Endothelial cell of umbilical vein (primary cell): ENCODE measurements at regions not wholly inside any gene's neighbourhood (a gene's known extent, or its start where the extent isn't known, plus 50 kb on each side); places are given as distances from the start of the nearest gene placed in this dataset.

Source experiments
- BruUV-seq: library from RNA; stranded (reverse); fragments of 400-500 nt; replicated peaks from 2 replicates; lab custom pipeline; 2021; lab: Mats Ljungman, UMichigan
- CTCF ChIA-PET: fragments of 300-600, 350-600 bp; sonication (Branson Sonifier 250); formaldehyde crosslinking; loops from one replicate; lab custom pipeline; 2021; ENCODE audit warnings: antibody characterized with exemption, inconsistent platforms; lab: Charles Lee
- POLR2A ChIA-PET: fragments of 300-600, 350-600 bp; sonication (Branson Sonifier 250); formaldehyde crosslinking; loops from one replicate; lab custom pipeline; 2021; ENCODE audit warnings: antibody characterized with exemption, inconsistent platforms; lab: Charles Lee
- DNase-seq: peaks from one replicate; pipeline ENCODE4 v3.0.0-alpha.2; 2011; ENCODE audit warnings: low read depth, low spot score
- FAIRE-seq: peaks from 2 replicates; lab custom pipeline; 2011; peaks lifted over from hg19 to GRCh38; lab: Jason Lieb, UNC
- H2AFZ ChIP-seq: 2 replicates; pipeline ENCODE4 v1.6.0; 2012; ENCODE audit warnings: low read depth, low read length, control low read depth, inconsistent platforms
- H3K27ac ChIP-seq: 2 replicates; pipeline ENCODE4 v1.5.1; 2011; ENCODE audit warnings: low read depth, mild to moderate bottlenecking, control low read depth, low read length, moderate library complexity; ENCODE audit not compliant: insufficient read depth
- H3K27me3 ChIP-seq, 2 experiments: 2 replicates each; pipeline versions ENCODE4 v1.6.0 to v1.6.1; 2011; ENCODE audit warnings: low read length in 2 of 2, mixed read lengths in 1 of 2; ENCODE audit not compliant: control insufficient read depth in 2 of 2, insufficient read depth in 2 of 2
- H3K36me3 ChIP-seq, 2 experiments: 2 replicates in 1 of 2; 3 replicates in 1 of 2; pipeline ENCODE4 v1.5.1; 2011; ENCODE audit warnings: low read length in 2 of 2, mild to moderate bottlenecking in 1 of 2, moderate library complexity in 1 of 2; ENCODE audit not compliant: control insufficient read depth in 2 of 2, insufficient read depth in 2 of 2; ENCODE audit errors: extremely low read depth in 1 of 2
- H3K4me1 ChIP-seq: 3 replicates; pipeline ENCODE4 v1.5.1; 2011; ENCODE audit warnings: mild to moderate bottlenecking, low read length; ENCODE audit not compliant: control insufficient read depth, insufficient read depth; ENCODE audit errors: extremely low read depth
- H3K4me2 ChIP-seq: 2 replicates; pipeline ENCODE4 v1.6.1; 2011; ENCODE audit warnings: low read length, control low read depth, mixed read lengths; ENCODE audit not compliant: insufficient read depth
- H3K4me3 ChIP-seq, 3 experiments: fragments of 200-600 bp in 1 of 3; sonication (generic), shearing (Covaris generic) in 1 of 3; replicated peaks in 1 of 3; 2 replicates each; pipeline ENCODE4 v1.5.1; 2011 to 2016; ENCODE audit warnings: control low read depth in 3 of 3, low read length in 3 of 3, mild to moderate bottlenecking in 2 of 3, inconsistent platforms in 1 of 3, low read depth in 1 of 3, moderate library complexity in 1 of 3; ENCODE audit not compliant: insufficient read depth in 1 of 3
- H3K79me2 ChIP-seq: 2 replicates; pipeline ENCODE4 v1.6.0; 2012; ENCODE audit warnings: low read length, inconsistent platforms; ENCODE audit not compliant: control insufficient read depth, insufficient read depth
- H3K9ac ChIP-seq: replicated peaks from 2 replicates; pipeline ENCODE3; 2011; ENCODE audit warnings: low read length, control low read depth; ENCODE audit not compliant: insufficient read depth; ENCODE audit errors: extremely low read depth
- H3K9me1 ChIP-seq: replicated peaks from 3 replicates; pipeline ENCODE4 v1.6.0; 2011; ENCODE audit warnings: mild to moderate bottlenecking, low read length; ENCODE audit not compliant: control insufficient read depth, insufficient read depth; ENCODE audit errors: extremely low read depth
- H3K9me3 ChIP-seq: replicated peaks from 2 replicates; pipeline ENCODE4 v1.5.1; 2012; ENCODE audit warnings: low read length, inconsistent platforms; ENCODE audit not compliant: control insufficient read depth, insufficient read depth
- H4K20me1 ChIP-seq: replicated peaks from 2 replicates; pipeline ENCODE3; 2011; ENCODE audit warnings: mild to moderate bottlenecking, low read length; ENCODE audit not compliant: control insufficient read depth, insufficient read depth; ENCODE audit errors: extremely low read depth
- EZH2 ChIP-seq: IDR thresholded peaks from 2 replicates; pipeline ENCODE4 v1.6.1; 2012; ENCODE audit warnings: borderline replicate concordance, low read depth, mild to moderate bottlenecking, moderate library complexity, low read length, inconsistent platforms; ENCODE audit not compliant: severe bottlenecking
- FOS ChIP-seq: IDR thresholded peaks from 2 replicates; pipeline ENCODE4 v1.6.1; 2011; ENCODE audit warnings: mild to moderate bottlenecking, low read length, moderate library complexity, borderline replicate concordance; ENCODE audit not compliant: insufficient read depth
- GATA2 ChIP-seq: IDR thresholded peaks from 2 replicates; pipeline ENCODE4 v1.7.0; 2011; ENCODE audit warnings: low read depth, mild to moderate bottlenecking, moderate library complexity, mixed read lengths, low read length; ENCODE audit not compliant: insufficient read length, insufficient read depth
- JUN ChIP-seq: IDR thresholded peaks from 2 replicates; pipeline ENCODE4 v1.6.1; 2011; ENCODE audit warnings: borderline replicate concordance, low read depth; ENCODE audit not compliant: insufficient read length, insufficient read depth
- MYC ChIP-seq: IDR thresholded peaks from one replicate; pipeline ENCODE4 v1.6.1; 2011; ENCODE audit warnings: mild to moderate bottlenecking, low read depth, low read length
- POLR2A ChIP-seq: IDR thresholded peaks from 2 replicates; pipeline ENCODE4 v1.6.1; 2012; ENCODE audit warnings: low read depth, mild to moderate bottlenecking, control low read depth, low read length
- POLR2AphosphoS5 ChIP-seq: IDR thresholded peaks from 2 replicates; pipeline ENCODE4 v1.6.1; 2012; ENCODE audit warnings: low read depth, mild to moderate bottlenecking, control low read depth, low read length, moderate library complexity; ENCODE audit not compliant: insufficient read depth
- dilution Hi-C: fragments of 300-500 bp; cut with MboI; formaldehyde crosslinking; loops from one replicate; pipeline ENCODE4 v1.15.0; 2019; ENCODE audit warnings: low sequenced_read_pairs; ENCODE audit not compliant: extremely low pct_ligation_motif_present
- intact Hi-C: fragments of 100-400 bp; cut with micrococcal nuclease; formaldehyde crosslinking; loops from one replicate; pipeline ENCODE4 v1.10.0; 2022
- TF ChIP-seq, protein P1 (sequence below): IDR thresholded peaks from 2 replicates; pipeline ENCODE4 v1.6.1; 2011; ENCODE audit not compliant: insufficient read depth, insufficient read length
- TF ChIP-seq, protein P2 (sequence below), 2 donors: IDR thresholded peaks; 1 replicate in 1 of 2; 2 replicates in 1 of 2; pipeline ENCODE4 v1.5.1; 2011; ENCODE audit warnings: low read length in 2 of 2, mild to moderate bottlenecking in 2 of 2, moderate library complexity in 2 of 2, control low read depth in 1 of 2, inconsistent platforms in 1 of 2, low read depth in 1 of 2; ENCODE audit not compliant: insufficient read depth in 1 of 2; ENCODE audit errors: extremely low read depth in 1 of 2

DNA sequence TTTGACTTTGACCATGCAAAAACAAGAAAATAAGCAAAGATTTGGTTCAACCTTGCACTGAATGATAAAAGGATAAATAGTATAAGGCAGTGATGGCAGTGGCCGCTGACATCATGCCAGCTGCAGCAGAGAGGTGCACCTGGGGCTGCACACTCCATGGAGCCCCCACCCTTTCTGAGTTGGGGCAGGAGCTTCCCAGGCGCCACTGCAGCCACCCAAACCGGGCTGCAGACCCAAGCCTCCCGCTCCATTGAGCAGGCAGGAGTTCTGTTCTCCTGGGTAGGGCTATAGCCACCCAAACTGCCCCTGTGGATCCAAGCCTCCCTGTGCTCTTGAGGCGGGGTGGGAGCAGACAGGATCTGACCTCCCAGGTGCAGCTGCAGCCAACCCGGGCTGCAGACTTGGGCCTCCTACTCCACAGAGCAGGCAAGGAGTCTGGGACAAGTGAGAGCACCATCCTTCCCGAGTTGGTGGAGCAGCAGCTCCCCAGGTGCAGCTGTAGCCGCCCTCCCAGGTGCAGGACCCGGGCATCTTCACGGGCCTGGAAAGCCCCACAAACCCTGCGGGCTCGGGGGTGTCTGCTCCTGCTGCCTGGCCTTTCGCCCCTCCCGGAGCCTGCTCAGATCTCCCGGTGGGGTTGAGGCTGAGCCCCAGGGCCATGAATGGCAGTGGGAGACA lies 537.9 kb downstream of the TENT5A start:
- FAIRE-seq, result no peak
- no peak for DNase-seq
- dilution Hi-C loops, result no loop called here
- Histone ChIP-seq H3K9ac (no peak overlapping the region), H3K9me3 (no peaks in the 10 kb centered on the region), H3K9me1 (no peaks in the 10 kb centered on the region), H2AFZ (no peak overlapping the region), H3K4me3 (no peak overlapping the region), H3K79me2 (no peaks in the 10 kb centered on the region), H3K4me1 (no peaks in the 10 kb centered on the region), H3K4me2 (no peak overlapping the region), H3K36me3 (no peaks in the 10 kb centered on the region), H3K27ac (no peak overlapping the region), H4K20me1 (no peaks in the 10 kb centered on the region), H3K27me3 (no peaks in the 10 kb centered on the region)
- TF ChIP-seq, protein P1, sequence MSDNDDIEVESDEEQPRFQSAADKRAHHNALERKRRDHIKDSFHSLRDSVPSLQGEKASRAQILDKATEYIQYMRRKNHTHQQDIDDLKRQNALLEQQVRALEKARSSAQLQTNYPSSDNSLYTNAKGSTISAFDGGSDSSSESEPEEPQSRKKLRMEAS, result no peak
- no peak for TF ChIP-seq POLR2AphosphoS5
- no peak for TF ChIP-seq FOS
- no peak for TF ChIP-seq JUN
- TF ChIP-seq MYC, result no peak
- TF ChIP-seq, protein P2, sequence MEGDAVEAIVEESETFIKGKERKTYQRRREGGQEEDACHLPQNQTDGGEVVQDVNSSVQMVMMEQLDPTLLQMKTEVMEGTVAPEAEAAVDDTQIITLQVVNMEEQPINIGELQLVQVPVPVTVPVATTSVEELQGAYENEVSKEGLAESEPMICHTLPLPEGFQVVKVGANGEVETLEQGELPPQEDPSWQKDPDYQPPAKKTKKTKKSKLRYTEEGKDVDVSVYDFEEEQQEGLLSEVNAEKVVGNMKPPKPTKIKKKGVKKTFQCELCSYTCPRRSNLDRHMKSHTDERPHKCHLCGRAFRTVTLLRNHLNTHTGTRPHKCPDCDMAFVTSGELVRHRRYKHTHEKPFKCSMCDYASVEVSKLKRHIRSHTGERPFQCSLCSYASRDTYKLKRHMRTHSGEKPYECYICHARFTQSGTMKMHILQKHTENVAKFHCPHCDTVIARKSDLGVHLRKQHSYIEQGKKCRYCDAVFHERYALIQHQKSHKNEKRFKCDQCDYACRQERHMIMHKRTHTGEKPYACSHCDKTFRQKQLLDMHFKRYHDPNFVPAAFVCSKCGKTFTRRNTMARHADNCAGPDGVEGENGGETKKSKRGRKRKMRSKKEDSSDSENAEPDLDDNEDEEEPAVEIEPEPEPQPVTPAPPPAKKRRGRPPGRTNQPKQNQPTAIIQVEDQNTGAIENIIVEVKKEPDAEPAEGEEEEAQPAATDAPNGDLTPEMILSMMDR (IDR thresholded peaks at IDR 0.05; ENCODE audit: extremely low read depth in 1 of 2, insufficient read depth in 1 of 2, low read depth in 1 of 2, low read length in 2 of 2), result no peak
- no peak for TF ChIP-seq EZH2
- TF ChIP-seq POLR2A, result no peak
- TF ChIP-seq GATA2, result no peak
- POLR2A ChIA-PET, result no interaction called here
- CTCF ChIA-PET, result no interaction called here
- intact Hi-C loops, result no loop called here
- BruUV-seq, result no TSS peak
